ENCODE measurements at regions not wholly inside any gene's neighbourhood (a gene's known extent, or its start where the extent isn't known, plus 50 kb on each side); places are given as distances from the start of the nearest gene placed in this dataset.

DNA sequence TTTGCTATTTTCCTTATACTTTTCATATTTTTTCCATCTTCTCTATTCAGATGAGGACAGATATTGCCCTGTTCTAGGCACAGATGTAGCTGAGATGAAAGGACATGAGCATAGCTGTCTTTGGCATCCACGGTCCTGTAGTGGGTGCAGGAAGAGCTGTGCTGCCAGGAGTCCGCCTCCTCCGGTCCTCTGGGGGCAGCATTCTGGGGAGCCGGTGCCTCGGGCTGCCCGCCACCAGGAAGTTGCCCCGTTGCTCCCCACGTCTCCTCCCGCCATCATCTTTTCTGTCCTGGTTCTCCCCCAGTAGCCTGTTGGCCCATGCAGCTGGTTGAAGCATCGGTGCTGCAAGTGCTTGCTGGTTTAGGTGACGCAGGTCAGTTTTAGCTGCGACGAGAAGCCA is 170.0 kb upstream of the IRX4 start:
- Histone ChIP-seq H3K4me3 (no peak overlapping the region), H3K4me1 (ENCODE audit: insufficient read depth) (no peaks in the 10 kb centered on the region), H3K36me3 (no peaks in the 10 kb centered on the region), H3K27me3 (no peaks in the 10 kb centered on the region), H3K27ac (no peak overlapping the region), H3K9me3 (no peaks in the 10 kb centered on the region)
- intact Hi-C loops (cut with DNase I) = no loop called here
- WGBS, 3 donors = 91 to 93% (median 91%) methylated on average over 13 of the region's 13 CpGs
- DNase-seq = no peak
- TF ChIP-seq EP300 (IDR thresholded peaks at IDR 0.05) = no peak
- no peak for TF ChIP-seq POLR2A (IDR thresholded peaks at IDR 0.05)
- no peak for TF ChIP-seq CTCF (IDR thresholded peaks at IDR 0.05)

DNA sequence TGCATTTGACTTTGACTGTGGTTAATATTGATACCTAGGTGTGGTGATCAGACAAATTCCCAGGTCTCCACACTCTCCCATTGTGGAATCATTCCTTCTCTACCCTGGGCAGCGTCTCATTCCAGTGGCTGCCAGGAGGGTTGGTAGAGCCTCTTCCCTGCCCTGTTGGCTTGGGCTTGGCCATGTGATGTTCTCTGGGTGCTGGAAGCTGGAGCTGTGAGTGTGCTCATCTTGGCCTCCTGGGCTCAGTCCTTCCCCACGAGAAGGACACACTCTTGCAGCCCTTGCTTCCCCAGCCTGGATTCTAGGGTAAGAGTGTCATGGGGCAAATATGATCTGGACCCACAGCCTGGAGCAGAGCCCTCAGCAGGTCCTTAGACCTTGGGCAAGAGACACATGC is 167.2 kb upstream of the IRX4 start:
- H3K27ac ChIP-seq = no peak overlapping the region
- peaks cover 0 to 3% of the 10 kb centered on the region in 2 donors for H3K9me3 ChIP-seq
- WGBS, 3 donors = 50 to 80% (median 77%) methylated on average over 2 of the region's 2 CpGs
- no peak overlapping the region for H3K4me3 ChIP-seq
- no peaks in the 10 kb centered on the region for H3K27me3 ChIP-seq
- DNase-seq = no peak
- intact Hi-C loops (cut with DNase I) = loop anchor here in 3 of 4 donors (10.0 kb wide), 2 partner anchors 285 to 375 kb away; no protein-coding TSS in a partner anchor
- no peak for TF ChIP-seq EP300 (IDR thresholded peaks at IDR 0.05)
- TF ChIP-seq POLR2A (IDR thresholded peaks at IDR 0.05) = no peak
- no peak for TF ChIP-seq CTCF (IDR thresholded peaks at IDR 0.05)
- no peaks in the 10 kb centered on the region for H3K36me3 ChIP-seq
- H3K4me1 ChIP-seq (ENCODE audit: insufficient read depth) = no peaks in the 10 kb centered on the region

GRCh38 chr5:2048664-2049063 is 165.9 kb upstream of the IRX4 start:
- 61 to 75% (median 72%) methylated on average over 9 of the region's 9 CpGs for WGBS, 3 donors
- intact Hi-C loops (cut with DNase I) = loop anchor here in 3 of 4 donors (10.0 kb wide), 2 partner anchors 284 to 374 kb away; no protein-coding TSS in a partner anchor
- DNase-seq = no peak
- H3K27me3 ChIP-seq = no peaks in the 10 kb centered on the region
- H3K4me1 ChIP-seq (ENCODE audit: insufficient read depth) = no peaks in the 10 kb centered on the region
- H3K36me3 ChIP-seq = no peaks in the 10 kb centered on the region
- no peak overlapping the region for H3K4me3 ChIP-seq
- no peak overlapping the region for H3K27ac ChIP-seq
- H3K9me3 ChIP-seq = peaks cover 0 to 3% of the 10 kb centered on the region in 2 donors
- TF ChIP-seq POLR2A (IDR thresholded peaks at IDR 0.05) (no peak), EP300 (IDR thresholded peaks at IDR 0.05) (no peak), CTCF (IDR thresholded peaks at IDR 0.05) (no peak)

- DNase-seq = no peak
- H3K4me1 ChIP-seq (ENCODE audit: insufficient read depth) = no peaks in the 10 kb centered on the region
- no peaks in the 10 kb centered on the region for H3K36me3 ChIP-seq
- peaks cover 0 to 3% of the 10 kb centered on the region in 2 donors for H3K9me3 ChIP-seq
- H3K4me3 ChIP-seq = no peak overlapping the region
- intact Hi-C loops (cut with DNase I) = loop anchor here in 3 of 4 donors (10.0 kb wide), 2 partner anchors 283 to 373 kb away; no protein-coding TSS in a partner anchor
- TF ChIP-seq EP300 (IDR thresholded peaks at IDR 0.05) (no peak), CTCF (IDR thresholded peaks at IDR 0.05) (no peak), POLR2A (IDR thresholded peaks at IDR 0.05) (no peak)
- H3K27me3 ChIP-seq = no peaks in the 10 kb centered on the region
- no peak overlapping the region for H3K27ac ChIP-seq
- 69 to 75% (median 69%) methylated on average over 10 of the region's 10 CpGs for WGBS, 3 donors
Observed at GRCh38 chr5:2047341-2047927, 164.7 kb upstream of the IRX4 start.

Measured in ovary (tissue), 7 donors.